MV-4-11 (cell line): ENCODE measurements at regions not wholly inside any gene's neighbourhood (a gene's known extent, or its start where the extent isn't known, plus 50 kb on each side); places are given as distances from the start of the nearest gene placed in this dataset.

Experiments
- DNase-seq: peaks from one replicate; lab custom pipeline; 2025; lab: John Stamatoyannopoulos, UW

DNA sequence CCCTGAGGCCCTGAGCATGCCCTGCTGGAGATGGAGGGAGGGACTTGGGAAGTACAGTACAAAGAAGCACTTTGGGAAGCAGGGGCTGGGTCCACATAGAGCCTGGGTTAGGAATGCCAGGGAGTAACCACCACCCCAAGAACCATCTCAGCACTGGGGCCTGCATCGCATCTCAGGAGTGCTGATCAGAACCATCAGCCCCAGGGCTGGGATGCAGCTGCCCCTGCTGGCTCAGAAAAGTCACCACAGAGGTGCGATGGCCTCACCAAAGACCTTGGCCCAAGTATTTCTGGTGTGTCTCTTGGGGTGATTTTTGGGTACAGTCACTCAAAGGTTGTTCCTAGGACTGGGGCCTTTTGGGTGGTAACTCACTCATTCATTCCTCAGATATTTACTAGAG is 236.8 kb upstream of the MVB12B start:
- no peak for DNase-seq

DNA sequence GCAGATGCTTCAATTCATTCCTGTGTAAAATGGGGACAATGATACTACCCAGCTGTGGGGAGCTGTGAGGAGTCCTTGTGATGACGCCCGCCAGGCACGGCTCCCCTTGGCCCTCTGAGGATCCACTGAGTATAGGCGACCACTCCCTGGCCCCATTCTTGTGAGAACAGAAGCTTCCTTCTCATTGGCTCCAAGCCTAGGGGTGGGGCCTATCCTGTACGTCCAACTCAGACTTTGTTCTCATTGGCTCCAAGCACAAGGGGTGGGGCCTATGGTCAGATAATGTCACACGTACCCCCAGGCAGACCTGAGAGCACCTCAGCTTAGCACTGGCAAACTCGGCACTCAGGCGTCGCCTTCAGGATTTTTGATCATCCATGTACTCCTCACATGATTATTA is 232.9 kb upstream of the MVB12B start:
- no peak for DNase-seq

DNA sequence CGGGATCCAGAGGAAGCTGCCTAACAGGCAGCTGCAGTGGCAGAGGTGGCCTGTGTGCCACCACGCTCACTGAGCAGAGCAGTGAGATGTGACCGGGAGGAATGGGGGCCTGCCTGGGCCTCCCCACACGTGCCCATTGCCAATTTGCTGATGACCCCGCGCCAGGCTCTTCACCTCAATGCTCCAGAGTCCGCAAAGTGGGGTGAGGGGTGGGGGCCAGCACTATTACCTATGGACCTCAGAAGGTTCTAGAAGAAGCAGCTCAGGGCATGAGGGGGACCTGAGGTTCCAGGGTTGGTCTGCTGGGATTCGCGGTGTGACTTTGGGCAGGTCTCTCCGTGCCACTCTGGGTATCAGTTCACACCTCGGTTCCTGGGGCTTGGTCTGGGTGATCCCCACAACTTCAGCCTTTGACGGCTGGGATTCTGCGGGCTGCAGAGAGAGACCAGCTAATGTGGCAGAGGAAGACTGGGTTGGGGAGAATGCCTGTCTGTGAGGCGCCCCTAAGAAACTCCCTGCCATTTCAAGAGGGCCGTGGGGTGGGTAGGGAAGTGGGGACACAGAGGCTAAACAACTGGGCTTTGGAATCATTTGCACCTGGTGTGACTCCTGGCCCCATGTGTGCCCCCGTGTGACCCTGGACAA is 231.0 kb upstream of the MVB12B start:
- DNase-seq = no peak

DNA sequence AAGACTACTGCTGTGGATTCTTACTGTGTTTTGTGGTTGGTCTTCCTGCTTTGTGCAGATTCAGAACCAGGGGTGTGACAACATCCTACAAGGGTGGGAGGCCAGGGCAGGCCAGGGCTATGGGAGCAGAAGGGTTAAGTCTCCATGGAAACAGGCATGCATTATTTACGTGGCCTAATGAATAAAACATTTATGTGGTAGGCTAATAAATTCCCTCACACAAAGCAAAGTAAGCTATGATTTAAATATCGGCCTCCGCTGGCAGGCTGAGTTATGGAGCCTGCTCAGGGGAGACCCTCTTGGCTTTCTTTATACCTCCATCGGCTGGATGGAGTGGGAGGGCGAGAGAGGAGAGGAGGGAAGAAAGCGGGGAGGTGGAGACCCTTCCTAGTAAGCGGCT is 230.3 kb upstream of the MVB12B start:
- DNase-seq = no peak

DNA sequence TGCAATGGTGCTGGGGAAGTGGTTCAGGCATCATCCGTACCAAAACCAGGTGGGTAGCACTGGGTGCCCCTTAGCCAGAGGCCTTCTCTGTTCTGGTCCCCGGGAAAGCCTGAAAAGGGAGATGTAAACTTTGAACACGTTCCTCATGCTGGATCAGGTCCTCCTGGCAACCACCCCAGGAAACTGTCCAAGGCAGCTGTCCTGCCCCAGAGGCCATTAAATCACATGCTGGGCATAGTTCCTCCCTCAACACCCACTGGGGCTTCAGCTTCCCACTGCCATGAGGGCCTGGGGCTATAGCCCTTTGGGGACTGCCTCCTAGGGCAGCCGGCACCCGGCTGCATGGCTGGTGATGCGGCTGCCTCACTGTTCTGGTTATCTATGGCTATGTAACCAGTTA is 228.9 kb upstream of the MVB12B start:
- no peak for DNase-seq

DNA sequence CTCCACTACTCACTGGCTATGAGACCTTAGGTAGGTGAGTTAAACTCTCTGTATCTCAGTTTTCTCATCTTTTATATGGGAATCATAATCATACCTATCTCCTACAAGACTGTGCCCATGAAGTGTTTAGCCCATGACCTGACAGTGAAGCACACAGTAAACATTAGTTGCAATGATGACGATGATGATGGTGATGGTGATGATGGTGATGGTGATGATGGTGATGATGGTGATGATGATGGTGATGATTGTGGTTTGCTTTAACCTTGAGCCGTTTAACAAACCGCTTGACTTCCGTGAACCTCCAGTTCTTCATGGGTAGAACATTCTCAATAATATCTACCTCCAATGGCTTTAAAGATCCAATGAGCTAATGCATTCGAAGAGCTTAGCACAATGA is 220.2 kb upstream of the MVB12B start:
- no peak for DNase-seq

DNA sequence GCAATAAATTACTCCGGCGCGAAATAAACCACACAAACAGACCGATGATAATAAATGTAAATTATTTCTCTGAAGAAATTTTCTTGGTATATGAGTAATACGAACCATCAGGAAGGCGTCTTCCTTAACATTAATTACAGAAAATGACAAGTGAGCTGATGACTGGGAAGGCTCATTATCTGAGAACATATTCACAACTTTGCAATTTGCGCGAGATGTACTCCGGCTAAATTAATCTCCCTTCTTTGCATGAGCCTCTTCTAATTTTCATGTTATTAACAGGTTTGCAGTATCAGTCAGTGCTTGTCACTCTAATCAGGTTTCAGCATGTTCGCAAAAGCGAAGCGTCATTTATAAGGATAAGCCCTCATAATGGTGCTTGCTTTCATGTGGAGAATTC is 218.9 kb upstream of the MVB12B start:
- DNase-seq = no peak

DNA sequence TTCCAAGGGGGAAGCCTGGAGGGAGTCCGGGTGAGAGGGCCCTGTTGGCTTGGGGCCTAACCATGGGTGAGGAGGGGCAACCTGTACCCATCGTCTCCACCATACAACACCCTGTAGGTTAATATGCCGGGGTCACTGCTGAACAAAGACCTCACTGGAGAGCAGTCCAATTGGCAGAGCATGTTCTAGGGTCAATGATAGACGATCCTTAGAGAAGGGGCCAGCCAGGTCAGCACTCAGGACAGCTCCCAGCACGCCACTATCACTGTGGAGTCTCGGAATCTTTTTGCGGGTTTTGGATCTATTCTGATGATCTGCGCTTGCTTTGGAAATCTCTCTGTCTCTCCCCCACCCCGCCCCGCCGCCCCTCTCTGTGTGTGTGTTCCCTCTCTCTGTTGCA is 218.4 kb upstream of the MVB12B start:
- no peak for DNase-seq

DNA sequence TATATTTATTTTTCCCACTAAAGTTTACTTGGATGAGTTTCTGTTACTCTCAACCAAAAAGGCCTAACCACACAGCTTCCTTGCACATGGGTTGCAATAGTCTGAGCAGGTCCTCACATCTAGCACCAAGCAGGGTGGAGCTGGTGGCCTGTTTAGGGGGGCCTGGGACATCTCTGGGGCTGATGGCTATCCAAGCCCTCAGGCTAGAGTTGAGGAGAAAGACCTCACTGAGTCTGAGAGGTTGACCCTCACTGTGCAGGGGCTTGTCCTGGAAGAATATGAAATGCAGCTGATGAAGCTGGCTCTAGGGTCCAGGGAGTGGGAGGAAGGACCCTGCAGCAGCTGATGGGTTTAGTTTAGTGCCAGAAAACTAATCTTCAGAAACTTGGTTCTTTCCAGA is 217.1 kb upstream of the MVB12B start:
- DNase-seq = no peak

DNA sequence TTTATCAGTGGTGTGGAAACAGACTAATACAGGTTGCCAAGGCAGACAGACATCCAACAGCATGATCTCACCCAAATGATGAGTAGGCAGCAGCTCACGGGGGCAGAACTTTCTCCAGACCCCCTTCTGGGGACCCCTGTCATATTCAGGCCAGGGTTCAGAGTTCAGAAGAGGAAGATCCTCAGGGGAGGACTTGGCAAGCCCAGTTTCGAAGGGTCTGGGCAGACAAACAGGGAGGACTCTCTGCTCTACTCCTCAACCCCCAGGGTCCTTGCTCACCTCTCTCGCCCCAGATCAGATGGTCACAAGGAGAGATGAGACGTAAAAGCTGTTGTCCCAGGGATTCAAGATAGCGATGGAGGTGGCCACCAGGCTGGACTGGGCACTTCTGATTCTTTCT is 215.1 kb upstream of the MVB12B start:
- no peak for DNase-seq

DNA sequence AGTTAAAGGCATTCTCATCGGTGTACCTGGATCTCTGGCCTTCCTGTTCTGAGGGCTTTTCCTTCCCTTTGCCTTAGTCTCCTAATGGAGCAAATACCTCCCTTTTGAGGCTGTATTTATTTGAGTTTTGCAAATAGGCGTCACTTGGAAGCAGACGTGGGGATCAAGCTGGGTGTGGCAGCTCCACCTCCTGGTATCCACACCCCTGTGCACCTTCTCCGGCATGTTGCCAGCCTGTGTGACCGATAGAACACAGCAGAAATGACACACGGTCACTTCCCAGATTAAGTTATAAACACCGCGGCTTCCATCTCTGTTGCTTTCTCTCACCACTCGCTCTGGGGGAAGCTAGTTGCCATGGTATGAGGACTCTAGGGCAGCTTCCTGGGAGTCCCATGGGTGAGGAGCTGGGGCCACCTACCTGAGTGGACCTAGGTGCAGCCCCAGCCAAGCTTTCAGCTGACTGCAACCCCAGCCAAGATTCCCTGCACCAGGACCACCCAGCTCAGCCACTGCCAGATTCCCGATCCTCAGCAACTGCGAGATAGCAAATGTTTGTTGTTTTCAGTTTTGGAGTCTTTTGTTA is 214.4 kb upstream of the MVB12B start:
- no peak for DNase-seq

DNA sequence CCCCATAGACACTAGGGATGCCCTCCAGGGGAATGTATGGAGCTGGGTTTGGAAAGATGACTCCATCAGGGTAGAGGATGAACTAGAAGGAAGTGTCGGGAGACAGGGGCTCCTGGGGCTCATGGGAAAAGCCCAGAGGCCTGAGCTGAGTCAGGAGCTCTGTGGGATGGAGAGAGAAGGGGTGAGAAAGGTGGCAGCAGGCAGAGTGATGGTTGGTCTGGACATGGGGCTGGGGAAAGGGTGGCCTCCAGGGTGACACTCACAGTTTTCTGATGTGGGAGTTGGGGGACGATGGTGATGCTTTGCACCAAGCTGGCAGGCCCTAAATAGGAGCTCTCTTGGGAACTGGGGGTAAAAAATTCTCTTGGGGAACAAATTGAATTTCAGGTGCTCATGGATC is 213.5 kb upstream of the MVB12B start:
- DNase-seq = no peak

DNA sequence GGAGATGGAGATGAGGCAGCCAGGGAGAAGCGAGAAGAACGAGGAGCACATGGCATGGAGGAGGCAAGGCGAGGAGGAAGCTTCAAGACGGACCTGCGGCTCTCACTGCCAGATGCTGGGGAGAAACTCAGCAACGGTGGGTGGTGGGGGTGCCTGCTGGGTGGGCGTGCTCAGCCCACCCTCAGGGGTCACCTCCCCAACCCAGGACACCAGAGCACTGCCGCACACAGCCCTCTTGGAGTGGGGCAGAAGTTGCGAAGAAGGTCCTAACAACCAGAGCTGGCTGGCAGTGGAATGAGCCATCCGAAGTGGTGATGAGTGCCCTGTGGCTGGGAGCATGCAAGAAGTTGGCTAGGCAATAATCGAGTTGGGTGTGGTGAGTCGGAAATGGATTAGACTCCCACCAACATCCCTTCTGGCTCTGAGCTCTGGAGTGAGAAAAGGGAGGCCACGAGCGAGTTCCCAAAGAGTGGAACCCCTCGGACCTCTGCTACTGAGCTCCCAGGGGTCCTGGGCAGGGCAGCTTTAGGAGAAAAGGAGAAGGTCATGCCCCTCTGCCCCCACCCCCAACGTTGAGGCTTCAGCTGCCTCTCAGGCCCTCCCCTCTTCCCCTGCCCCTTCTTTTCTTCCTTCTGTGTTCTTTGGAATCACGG is 212.7 kb upstream of the MVB12B start:
- no peak for DNase-seq

DNA sequence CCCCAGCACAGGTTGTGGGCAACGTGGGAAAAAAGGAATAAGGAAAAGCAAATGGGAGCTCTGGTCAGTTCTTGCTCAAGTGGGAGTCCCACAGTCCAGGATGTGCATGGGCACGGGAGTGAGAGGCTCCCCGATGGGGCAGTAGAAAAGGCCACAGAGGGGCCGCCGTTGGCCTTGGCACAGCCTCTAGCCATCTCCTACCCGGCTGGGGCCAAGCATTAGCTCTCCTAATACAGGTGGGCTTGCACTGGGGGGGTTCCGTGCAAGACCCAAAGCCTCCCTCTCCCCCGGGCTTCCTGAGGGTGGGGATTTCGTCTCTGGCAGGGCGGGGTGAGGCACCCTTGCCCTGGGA is 212.2 kb upstream of the MVB12B start:
- DNase-seq = no peak

DNA sequence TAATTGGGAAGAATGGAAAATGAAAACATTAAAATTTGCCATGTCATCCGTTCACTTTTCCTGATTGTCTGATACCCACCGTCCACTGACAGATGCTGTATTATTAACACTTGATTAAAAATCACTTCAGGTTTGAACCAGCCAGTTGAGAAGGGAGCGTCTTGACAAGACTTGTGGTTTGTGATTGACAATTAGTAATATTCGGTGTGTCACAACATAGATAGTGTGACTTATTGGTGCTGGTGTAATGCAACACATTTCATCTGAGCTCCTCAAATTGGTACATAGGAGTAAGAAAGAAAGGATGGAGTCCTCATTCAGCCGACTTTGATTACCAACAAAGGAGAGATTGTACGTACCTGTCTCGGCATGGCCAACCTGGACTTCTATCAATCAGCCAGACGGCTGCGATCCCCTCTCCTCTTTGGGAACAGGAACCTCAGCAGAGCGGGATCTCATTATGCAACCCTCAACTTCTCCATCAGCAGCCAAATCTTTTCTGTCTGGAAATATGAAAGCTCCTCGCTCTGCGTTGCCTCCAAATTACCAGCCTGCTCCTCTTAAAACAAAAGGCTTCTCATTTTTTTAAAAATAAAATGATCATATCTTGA is 211.7 kb upstream of the MVB12B start:
- no peak for DNase-seq

DNA sequence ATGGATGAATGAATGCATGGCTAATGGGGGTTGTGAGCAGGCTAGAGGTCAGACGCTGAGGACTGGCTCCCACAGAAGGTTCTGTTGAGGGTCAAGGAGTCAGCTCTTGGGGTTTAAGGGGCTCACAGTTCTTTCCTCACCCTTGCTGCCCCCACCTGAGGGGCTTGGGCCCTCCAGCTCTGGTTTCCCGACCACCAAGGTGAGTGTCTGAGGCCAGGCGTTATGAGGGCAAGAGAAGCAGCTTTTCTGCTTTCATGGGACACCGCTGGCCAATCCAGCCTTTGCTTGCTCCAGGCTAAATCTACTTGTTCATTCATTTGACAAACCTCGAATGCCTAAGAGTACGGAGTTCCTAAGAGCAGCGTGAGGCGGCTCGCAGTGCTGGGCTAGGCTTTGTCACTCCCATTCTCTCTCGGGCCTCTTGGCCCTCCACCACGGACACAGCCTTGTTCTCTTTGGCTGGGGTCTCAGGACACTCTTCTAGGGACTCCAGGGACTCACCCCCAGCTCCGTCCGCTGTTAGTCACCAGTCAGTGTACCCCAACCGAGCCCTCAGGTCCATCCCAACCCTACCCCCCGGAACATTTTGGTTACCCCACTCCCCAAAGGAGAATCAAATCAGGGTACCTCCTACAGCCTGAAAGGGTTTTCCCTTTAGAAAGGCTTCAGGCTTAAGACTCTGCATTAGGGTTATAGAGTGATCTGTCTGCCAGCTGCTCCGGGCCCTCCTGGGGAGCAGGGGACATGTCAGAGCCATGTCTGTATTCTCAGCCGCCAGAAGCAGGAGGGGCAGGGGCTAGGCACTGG is 210.1 kb upstream of the MVB12B start:
- no peak for DNase-seq

DNA sequence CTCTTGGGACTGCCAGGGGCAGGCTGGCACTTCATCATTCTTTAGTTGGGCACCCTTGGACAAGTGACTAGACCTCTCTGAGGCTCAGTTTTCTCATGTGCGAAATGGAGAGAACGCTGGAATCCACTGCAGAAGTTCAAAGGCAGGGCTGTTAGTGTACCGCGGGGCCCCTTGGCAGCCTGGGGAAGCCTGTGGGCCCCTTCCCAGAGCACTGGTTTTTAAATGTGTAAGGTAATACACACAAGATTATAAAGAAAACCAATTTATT is 209.5 kb upstream of the MVB12B start:
- DNase-seq = no peak

DNA sequence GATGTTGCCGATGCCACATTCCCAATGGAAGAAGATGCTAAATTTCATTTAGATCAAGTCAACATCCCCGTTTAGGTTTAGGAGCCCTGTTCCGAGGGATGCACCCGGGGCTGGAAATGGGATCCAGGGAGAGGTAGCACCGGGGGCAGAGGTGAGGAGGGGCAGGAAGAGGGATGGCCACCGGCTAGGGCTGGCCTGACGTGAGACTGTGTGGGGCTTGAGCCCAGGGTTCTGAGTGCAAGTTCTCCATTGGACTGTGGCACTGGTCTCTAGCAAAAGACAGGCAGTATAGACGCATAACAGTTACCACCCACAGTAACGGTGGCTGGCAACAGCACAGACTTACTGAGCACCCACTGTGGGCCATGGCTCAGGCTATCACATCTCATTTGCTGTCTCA is 209.0 kb upstream of the MVB12B start:
- no peak for DNase-seq

DNA sequence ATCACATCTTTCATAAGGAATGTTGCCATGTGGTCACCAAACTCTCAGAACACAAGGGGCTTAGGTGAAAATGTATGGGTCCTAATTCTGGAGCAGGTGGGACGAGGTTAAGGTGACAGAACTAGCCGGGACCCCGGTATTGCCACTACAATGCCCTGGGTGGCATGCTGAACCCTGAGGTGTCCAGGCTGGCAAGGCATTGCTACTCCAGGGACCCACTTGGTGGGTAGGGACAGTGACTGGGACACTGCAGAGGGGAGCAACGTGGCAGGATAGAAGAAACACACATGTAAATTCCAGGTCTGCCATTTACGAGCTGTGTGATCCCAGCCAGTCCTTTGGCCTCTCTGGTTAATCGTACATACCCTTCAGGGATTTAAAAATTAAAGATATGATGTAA is 206.9 kb upstream of the MVB12B start:
- no peak for DNase-seq

DNA sequence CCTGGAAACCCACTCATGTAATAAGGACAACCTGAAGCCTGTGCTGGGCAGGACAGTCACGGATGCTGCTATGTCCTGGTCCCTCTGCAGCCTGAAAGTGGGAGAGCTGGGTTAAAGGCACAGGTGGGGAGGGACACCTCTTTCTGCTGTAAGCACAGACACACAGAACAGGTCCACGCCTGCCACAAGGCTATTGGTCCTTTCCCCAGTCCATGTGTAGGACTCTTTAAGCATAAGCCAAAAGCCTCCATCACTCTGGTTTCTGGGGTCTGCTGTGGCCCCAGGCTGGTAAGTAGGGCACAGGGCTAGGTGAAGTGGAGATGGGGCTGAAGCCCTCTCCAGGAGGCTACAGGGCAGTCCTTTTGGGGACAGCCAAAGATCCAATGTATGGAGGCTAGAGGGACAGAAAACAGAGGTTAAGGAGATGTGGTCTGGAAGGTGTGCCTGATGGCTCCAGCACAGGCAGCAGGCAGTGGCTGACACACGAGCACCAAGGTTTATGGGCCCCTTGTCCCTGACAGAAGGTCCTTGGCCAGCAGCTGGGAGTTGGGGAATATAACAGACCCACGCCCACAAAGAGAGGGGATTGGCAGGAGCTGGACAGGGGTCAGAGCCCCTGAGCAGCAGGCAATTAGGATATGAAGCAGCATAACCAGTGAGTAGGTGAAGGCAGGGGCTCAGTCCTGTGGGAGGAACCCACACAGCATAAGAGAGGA is 203.6 kb upstream of the MVB12B start:
- no peak for DNase-seq

DNA sequence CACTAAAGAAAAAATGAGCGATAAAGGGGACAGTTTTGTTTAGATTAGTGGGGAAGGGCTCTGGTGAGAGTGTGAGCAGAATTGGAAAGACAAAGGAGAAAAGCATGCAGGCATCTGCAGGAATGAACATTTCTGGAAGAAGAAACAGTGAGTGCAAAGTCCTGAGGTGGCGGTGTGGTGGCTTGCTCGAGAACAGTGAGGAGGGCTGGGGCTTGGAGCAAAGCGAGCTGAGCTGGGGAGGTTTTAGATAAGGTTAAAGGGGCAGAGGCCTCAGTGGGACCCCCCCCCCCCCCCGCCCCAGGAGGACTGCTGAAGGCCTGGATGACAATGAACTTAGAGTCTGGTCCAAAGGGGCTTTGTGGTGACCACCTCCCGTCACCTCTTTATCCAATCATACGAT is 202.7 kb upstream of the MVB12B start:
- no peak for DNase-seq

DNA sequence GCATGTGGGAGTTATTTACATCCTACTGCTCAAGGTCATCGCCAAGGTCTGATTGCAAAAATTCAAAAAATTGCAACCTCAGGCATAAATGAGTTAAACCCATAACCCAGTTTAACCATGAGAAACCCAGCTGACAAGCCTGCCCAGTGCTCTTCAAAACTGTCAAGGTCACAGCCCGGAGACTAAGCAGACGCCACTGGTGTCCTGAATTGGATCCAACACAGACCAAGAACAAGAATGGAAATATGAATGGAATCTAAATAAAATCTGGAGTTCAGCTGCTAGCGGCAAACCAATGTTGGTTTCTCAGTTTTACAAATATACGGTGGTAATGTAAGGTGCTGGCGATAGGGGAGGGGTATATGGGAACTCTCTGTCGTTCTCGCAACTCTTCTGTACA is 201.5 kb upstream of the MVB12B start:
- no peak for DNase-seq
